ENCODE measurements at regions not wholly inside any gene's neighbourhood (a gene's known extent, or its start where the extent isn't known, plus 50 kb on each side); places are given as distances from the start of the nearest gene placed in this dataset.

DNA sequence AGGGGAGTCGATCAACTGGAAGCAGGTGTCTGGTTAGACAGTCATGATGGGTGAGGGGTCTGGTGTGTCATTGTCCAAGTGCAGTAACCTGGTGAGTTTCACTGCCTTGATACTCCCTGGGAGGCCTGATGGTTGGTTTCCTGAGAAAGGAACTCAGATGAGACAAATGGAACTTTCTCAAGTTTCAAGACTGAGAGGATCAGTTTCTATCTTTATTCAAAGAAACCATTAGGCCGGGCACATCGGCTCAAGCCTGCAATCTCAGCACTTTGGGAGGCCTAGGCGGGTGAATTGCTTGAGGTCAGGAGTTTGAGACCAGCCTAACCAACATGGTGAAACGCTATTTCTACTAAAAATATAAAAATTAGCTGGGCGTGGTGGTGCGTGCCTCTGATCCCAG is 776.1 kb downstream of the AACS start:
- H3K4me2 ChIP-seq, result no peak overlapping the region
- Mint-ChIP-seq H3K4me1 (no peaks in the 10 kb centered on the region), H3K27ac (no peak overlapping the region)

More for the DNA sequence above, 776.1 kb downstream of the AACS start:
- no peaks in the 10 kb centered on the region for H3K9me2 ChIP-seq (ENCODE audit: insufficient read depth)
- peaks cover 37% of the 10 kb centered on the region for H3K36me3 Mint-ChIP-seq (ENCODE audit: low read depth)
- H2AFZ ChIP-seq, result no peak overlapping the region
- H3K4me3 Mint-ChIP-seq, result no peak overlapping the region
- H3K27me3 Mint-ChIP-seq (ENCODE audit: insufficient read depth, low read depth, poor library complexity), result no peaks in the 10 kb centered on the region
- ATAC-seq (no peak), DNase-seq (ENCODE audit: low spot score) (no peak)
- H3K4me3 ChIP-seq, result no peak overlapping the region
- H3K79me2 ChIP-seq (replicated peaks; ENCODE audit: insufficient read depth), result no peaks in the 10 kb centered on the region
- TF ChIP-seq NANOG (IDR thresholded peaks at IDR 0.05; ENCODE audit: borderline replicate concordance) (no peak), ZNF462 (CRISPR knock-in tag; IDR thresholded peaks at IDR 0.05) (no peak), POLR2AphosphoS5 (IDR thresholded peaks at IDR 0.05; ENCODE audit: low read depth) (no peak), ZNF331 (CRISPR knock-in tag; IDR thresholded peaks at IDR 0.05; ENCODE audit: low read depth) (no peak), ZNF114 (CRISPR knock-in tag; IDR thresholded peaks at IDR 0.05) (no peak), CREB1 (CRISPR knock-in tag; IDR thresholded peaks at IDR 0.05; ENCODE audit: low read depth) (no peak), STAT1 (IDR thresholded peaks at IDR 0.05; ENCODE audit: unreplicated experiment) (no peak), EZH2phosphoT487 (IDR thresholded peaks at IDR 0.05; ENCODE audit: unreplicated experiment) (no peak), ETS1 (IDR thresholded peaks at IDR 0.05) (no peak), CTCF (conservative IDR thresholded peaks at IDR 0.05; ENCODE audit: low read depth in 2 of 2) (no peak), JUNB (IDR thresholded peaks at IDR 0.05; ENCODE audit: unreplicated experiment) (no peak), EZH2 (IDR thresholded peaks at IDR 0.05; ENCODE audit: low read depth, unreplicated experiment) (no peak)
- TF ChIP-seq, protein P1, sequence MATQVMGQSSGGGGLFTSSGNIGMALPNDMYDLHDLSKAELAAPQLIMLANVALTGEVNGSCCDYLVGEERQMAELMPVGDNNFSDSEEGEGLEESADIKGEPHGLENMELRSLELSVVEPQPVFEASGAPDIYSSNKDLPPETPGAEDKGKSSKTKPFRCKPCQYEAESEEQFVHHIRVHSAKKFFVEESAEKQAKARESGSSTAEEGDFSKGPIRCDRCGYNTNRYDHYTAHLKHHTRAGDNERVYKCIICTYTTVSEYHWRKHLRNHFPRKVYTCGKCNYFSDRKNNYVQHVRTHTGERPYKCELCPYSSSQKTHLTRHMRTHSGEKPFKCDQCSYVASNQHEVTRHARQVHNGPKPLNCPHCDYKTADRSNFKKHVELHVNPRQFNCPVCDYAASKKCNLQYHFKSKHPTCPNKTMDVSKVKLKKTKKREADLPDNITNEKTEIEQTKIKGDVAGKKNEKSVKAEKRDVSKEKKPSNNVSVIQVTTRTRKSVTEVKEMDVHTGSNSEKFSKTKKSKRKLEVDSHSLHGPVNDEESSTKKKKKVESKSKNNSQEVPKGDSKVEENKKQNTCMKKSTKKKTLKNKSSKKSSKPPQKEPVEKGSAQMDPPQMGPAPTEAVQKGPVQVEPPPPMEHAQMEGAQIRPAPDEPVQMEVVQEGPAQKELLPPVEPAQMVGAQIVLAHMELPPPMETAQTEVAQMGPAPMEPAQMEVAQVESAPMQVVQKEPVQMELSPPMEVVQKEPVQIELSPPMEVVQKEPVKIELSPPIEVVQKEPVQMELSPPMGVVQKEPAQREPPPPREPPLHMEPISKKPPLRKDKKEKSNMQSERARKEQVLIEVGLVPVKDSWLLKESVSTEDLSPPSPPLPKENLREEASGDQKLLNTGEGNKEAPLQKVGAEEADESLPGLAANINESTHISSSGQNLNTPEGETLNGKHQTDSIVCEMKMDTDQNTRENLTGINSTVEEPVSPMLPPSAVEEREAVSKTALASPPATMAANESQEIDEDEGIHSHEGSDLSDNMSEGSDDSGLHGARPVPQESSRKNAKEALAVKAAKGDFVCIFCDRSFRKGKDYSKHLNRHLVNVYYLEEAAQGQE (IDR thresholded peaks at IDR 0.05; ENCODE audit: unreplicated experiment), result no peak
- no peaks in the 10 kb centered on the region for H4K20me1 ChIP-seq (replicated peaks; ENCODE audit: insufficient read depth)
- no peaks in the 10 kb centered on the region for H3F3A ChIP-seq (replicated peaks; ENCODE audit: low read depth)
- H3K27ac ChIP-seq (ENCODE audit: low read depth), result no peak overlapping the region
- no peaks in the 10 kb centered on the region for H3K27me3 ChIP-seq (ENCODE audit: insufficient read depth)
- H3K9me3 Mint-ChIP-seq, result peaks cover 96% of the 10 kb centered on the region
- H3K4me1 ChIP-seq (ENCODE audit: insufficient read depth), result no peaks in the 10 kb centered on the region
- peaks cover 3% of the 10 kb centered on the region; the same call in 1 of the 2 replicates for H3K36me3 ChIP-seq (ENCODE audit: insufficient read depth)
